Upper lobe of left lung (tissue), 4 donors: ENCODE measurements at regions not wholly inside any gene's neighbourhood (a gene's known extent, or its start where the extent isn't known, plus 50 kb on each side); places are given as distances from the start of the nearest gene placed in this dataset.

ENCODE experiments used
- EP300 ChIP-seq, 4 donors: sonication (generic); formaldehyde crosslinking; IDR thresholded peaks; one replicate each; pipeline ENCODE4 v1.5.1; 2017; ENCODE audit warnings: antibody characterized with exemption in 4 of 4, control low read depth in 2 of 4
- TF ChIP-seq, protein P1 (sequence below), 6 experiments: fragments of 450-650 bp in 4 of 6; fragments of 200-600 bp in 2 of 6; sonication (generic) in 2 of 6; IDR thresholded peaks; one replicate each; pipeline ENCODE4 v1.5.1; 2016 to 2019; ENCODE audit warnings: antibody characterized with exemption in 6 of 6

- TF ChIP-seq, protein P1, sequence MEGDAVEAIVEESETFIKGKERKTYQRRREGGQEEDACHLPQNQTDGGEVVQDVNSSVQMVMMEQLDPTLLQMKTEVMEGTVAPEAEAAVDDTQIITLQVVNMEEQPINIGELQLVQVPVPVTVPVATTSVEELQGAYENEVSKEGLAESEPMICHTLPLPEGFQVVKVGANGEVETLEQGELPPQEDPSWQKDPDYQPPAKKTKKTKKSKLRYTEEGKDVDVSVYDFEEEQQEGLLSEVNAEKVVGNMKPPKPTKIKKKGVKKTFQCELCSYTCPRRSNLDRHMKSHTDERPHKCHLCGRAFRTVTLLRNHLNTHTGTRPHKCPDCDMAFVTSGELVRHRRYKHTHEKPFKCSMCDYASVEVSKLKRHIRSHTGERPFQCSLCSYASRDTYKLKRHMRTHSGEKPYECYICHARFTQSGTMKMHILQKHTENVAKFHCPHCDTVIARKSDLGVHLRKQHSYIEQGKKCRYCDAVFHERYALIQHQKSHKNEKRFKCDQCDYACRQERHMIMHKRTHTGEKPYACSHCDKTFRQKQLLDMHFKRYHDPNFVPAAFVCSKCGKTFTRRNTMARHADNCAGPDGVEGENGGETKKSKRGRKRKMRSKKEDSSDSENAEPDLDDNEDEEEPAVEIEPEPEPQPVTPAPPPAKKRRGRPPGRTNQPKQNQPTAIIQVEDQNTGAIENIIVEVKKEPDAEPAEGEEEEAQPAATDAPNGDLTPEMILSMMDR (IDR thresholded peaks at IDR 0.05): no peak
- TF ChIP-seq EP300 (IDR thresholded peaks at IDR 0.05): no peak
These were observed 417.6 kb upstream of the RGMA start for GRCh38 chr15:93506646-93507045.
